ENCODE measurements at regions not wholly inside any gene's neighbourhood (a gene's known extent, or its start where the extent isn't known, plus 50 kb on each side); places are given as distances from the start of the nearest gene placed in this dataset.

DNA sequence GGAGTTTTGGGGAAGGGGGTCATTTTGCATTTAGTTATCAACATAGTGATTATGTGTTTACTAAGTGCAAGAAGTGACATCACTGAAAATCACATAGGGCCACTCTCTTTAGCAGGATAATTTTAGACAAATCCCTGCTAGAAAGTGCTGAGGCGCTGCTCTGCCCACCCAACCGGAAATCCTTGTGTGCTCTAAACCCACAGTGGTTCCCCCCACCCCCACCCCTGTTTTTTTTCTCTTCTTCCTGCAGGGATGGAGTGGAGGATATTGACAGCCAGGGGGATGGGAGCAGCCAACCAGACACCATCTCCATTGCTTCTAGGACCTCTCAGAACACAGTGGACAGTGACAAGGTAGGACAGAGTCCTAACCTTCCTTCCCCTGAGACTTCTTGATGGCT is 234.2 kb upstream of the UMPS start:
- Histone ChIP-seq H3K79me2 (no peaks in the 10 kb centered on the region), H3K4me3 (ENCODE audit: low read depth, low read length) (no peak overlapping the region), H3K36me3 (ENCODE audit: control insufficient read depth, insufficient read depth, low read length) (no peaks in the 10 kb centered on the region), H3K4me2 (ENCODE audit: low read length) (no peak overlapping the region), H3K4me1 (no peaks in the 10 kb centered on the region), H3K27ac (no peak overlapping the region), H3K9me3 (ENCODE audit: control insufficient read depth, low read length) (no peaks in the 10 kb centered on the region), H2AFZ (no peak overlapping the region), H3K9ac (no peak overlapping the region), H3K27me3 (ENCODE audit: control insufficient read depth, insufficient read depth, low read length) (no peaks in the 10 kb centered on the region)
- no peak for TF ChIP-seq CTCF (IDR thresholded peaks at IDR 0.05)

DNA sequence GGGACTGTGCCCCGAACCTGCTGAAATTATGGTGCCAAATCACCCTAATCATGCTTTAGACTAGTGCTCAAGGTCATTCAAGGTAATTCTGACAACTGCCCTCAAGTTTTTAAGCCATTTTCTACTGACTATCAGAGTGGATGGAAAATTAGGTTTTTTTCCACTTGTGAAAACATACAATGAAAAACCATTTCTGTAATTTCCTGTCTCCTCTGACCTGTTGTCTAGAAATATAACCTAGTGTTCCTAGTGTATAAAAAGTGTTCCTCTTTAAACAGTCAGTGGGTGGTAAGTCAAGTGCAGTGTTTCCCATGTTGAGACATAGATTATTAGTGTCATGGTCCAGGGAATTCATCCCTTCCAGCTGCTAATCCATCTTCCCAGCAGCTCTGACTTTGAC is 232.8 kb upstream of the UMPS start:
- no peak overlapping the region for H3K27ac ChIP-seq
- no peak for TF ChIP-seq CTCF (IDR thresholded peaks at IDR 0.05)
- no peak overlapping the region for H3K9ac ChIP-seq
- H3K4me2 ChIP-seq (ENCODE audit: low read length): no peak overlapping the region
- H3K4me1 ChIP-seq: no peaks in the 10 kb centered on the region
- no peaks in the 10 kb centered on the region for H3K9me3 ChIP-seq (ENCODE audit: control insufficient read depth, low read length)
- no peaks in the 10 kb centered on the region for H3K36me3 ChIP-seq (ENCODE audit: control insufficient read depth, insufficient read depth, low read length)
- H3K79me2 ChIP-seq: no peaks in the 10 kb centered on the region
- no peak overlapping the region for H3K4me3 ChIP-seq (ENCODE audit: low read depth, low read length)
- no peak overlapping the region for H2AFZ ChIP-seq
- H3K27me3 ChIP-seq (ENCODE audit: control insufficient read depth, insufficient read depth, low read length): no peaks in the 10 kb centered on the region

GRCh38 chr3:124498891-124499290 is 231.4 kb upstream of the UMPS start:
- Histone ChIP-seq H2AFZ (no peak overlapping the region), H3K36me3 (ENCODE audit: control insufficient read depth, insufficient read depth, low read length) (no peaks in the 10 kb centered on the region), H3K9me3 (ENCODE audit: control insufficient read depth, low read length) (no peaks in the 10 kb centered on the region), H3K4me2 (ENCODE audit: low read length) (no peak overlapping the region), H3K27ac (no peak overlapping the region), H3K4me3 (ENCODE audit: low read depth, low read length) (no peak overlapping the region), H3K9ac (no peak overlapping the region), H3K79me2 (no peaks in the 10 kb centered on the region), H3K27me3 (ENCODE audit: control insufficient read depth, insufficient read depth, low read length) (no peaks in the 10 kb centered on the region), H3K4me1 (peaks cover under 1% of the 10 kb centered on the region)
- TF ChIP-seq CTCF (IDR thresholded peaks at IDR 0.05): no peak

DNA sequence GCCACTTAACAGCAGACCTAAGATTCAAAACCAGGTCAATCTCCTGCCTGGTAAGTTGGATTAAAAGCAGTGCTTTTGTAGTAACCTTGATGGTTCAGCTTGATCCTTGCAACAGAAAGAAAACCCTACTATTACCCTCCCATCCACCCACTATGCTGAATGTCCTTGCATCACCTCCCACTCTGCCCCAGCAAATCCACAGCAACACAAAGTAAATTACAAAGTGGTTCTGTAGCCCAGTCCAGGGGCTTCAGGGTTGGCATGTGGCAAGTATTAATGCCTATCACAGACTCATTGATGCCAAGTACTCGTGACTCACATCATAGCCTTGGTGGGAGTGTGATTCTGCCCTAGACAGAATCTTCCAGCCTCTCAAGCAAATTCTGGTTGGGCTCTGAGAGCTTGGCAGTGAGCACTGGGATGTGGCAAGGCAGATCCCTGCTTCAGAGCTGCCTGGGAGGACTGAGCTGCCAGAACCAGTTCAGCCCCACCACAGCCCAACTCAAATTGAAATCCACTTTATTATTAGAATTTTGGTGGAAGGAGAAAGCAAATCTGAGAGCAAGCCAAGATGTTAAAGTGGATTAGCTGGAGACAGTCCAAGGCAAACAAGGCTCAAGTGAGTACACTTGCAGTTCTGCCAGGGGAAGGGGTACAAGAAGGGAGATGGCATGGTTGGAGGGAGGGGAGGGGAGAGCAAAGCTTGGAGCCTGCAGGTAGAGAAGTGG is 225.8 kb upstream of the UMPS start:
- no peak overlapping the region for H3K9ac ChIP-seq
- H3K36me3 ChIP-seq (ENCODE audit: control insufficient read depth, insufficient read depth, low read length): no peaks in the 10 kb centered on the region
- no peak overlapping the region for H2AFZ ChIP-seq
- no peak overlapping the region for H3K27ac ChIP-seq
- H3K9me3 ChIP-seq (ENCODE audit: control insufficient read depth, low read length): no peaks in the 10 kb centered on the region
- H3K27me3 ChIP-seq (ENCODE audit: control insufficient read depth, insufficient read depth, low read length): no peaks in the 10 kb centered on the region
- H3K4me1 ChIP-seq: peaks cover 9% of the 10 kb centered on the region
- H3K79me2 ChIP-seq: no peaks in the 10 kb centered on the region
- H3K4me2 ChIP-seq (ENCODE audit: low read length): no peak overlapping the region
- TF ChIP-seq CTCF (IDR thresholded peaks at IDR 0.05): no peak
- no peak overlapping the region for H3K4me3 ChIP-seq (ENCODE audit: low read depth, low read length)

DNA sequence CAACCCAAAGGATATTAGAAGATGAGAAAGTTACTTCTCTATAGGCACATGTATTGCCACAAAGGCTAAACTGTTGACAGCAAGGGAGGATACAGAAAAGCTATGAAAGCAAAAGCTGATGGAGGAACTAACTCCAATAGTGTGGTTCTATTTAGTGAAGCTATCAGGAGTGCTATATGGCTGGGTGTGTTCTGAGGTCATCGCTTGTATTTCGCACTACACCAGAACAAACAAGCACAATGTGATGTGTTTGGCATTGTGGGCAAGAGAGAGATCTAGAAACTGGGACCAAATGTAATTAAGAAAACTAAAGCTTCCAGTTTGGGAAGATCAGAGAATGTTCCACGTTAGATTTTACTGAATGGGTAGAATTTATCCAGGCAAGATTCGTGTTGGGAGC is 220.4 kb upstream of the UMPS start:
- TF ChIP-seq CTCF (IDR thresholded peaks at IDR 0.05): no peak
- Histone ChIP-seq H3K36me3 (ENCODE audit: control insufficient read depth, insufficient read depth, low read length) (no peaks in the 10 kb centered on the region), H3K79me2 (no peaks in the 10 kb centered on the region), H3K4me1 (no peaks in the 10 kb centered on the region), H2AFZ (no peak overlapping the region), H3K9me3 (ENCODE audit: control insufficient read depth, low read length) (no peaks in the 10 kb centered on the region), H3K27ac (no peak overlapping the region), H3K4me2 (ENCODE audit: low read length) (no peak overlapping the region), H3K9ac (no peak overlapping the region), H3K27me3 (ENCODE audit: control insufficient read depth, insufficient read depth, low read length) (no peaks in the 10 kb centered on the region), H3K4me3 (ENCODE audit: low read depth, low read length) (no peak overlapping the region)

Data from parathyroid adenoma (tissue), 2 donors.